PC-3 (cell line): ENCODE measurements at regions not wholly inside any gene's neighbourhood (a gene's known extent, or its start where the extent isn't known, plus 50 kb on each side); places are given as distances from the start of the nearest gene placed in this dataset.

Experiments
- ATAC-seq: fragments of 200-7000 bp; cut with Tn5 transposase; 2 replicates; pipeline ENCODE4 v1.9.1; 2020; ENCODE audit warnings: mild to moderate bottlenecking, moderate library complexity
- BruUV-seq: library from RNA; stranded (reverse); fragments of 400-500 nt; replicated peaks from 2 replicates; lab custom pipeline; 2021; lab: Mats Ljungman, UMichigan
- CTCF ChIA-PET: fragments of 300-600 bp; sonication (Branson Sonifier 250); formaldehyde crosslinking; loops from one replicate; lab custom pipeline; 2022; ENCODE audit warnings: antibody characterized with exemption; lab: Charles Lee
- POLR2A ChIA-PET: fragments of 300-600 bp; sonication (Branson Sonifier 250); formaldehyde crosslinking; loops from one replicate; lab custom pipeline; 2022; ENCODE audit warnings: antibody characterized with exemption; ENCODE audit not compliant: unreplicated experiment; lab: Charles Lee
- DNase-seq: peaks from one replicate; pipeline ENCODE4 v3.0.0-alpha.2; 2015
- H2AFZ ChIP-seq: fragments of 300-600 bp; sonication (generic); 2 replicates; pipeline ENCODE4 v1.6.0; 2016; ENCODE audit warnings: antibody characterized with exemption, low read length
- H3F3A ChIP-seq: fragments of 300-600 bp; sonication (generic); one replicate; pipeline ENCODE4 v1.6.0; 2017; ENCODE audit warnings: antibody characterized with exemption, low read length, control low read depth, mild to moderate bottlenecking; ENCODE audit not compliant: unreplicated experiment
- H3K27ac ChIP-seq: fragments of 300-600 bp; sonication (generic); 2 replicates; pipeline ENCODE4 v1.5.1; 2016; ENCODE audit warnings: mild to moderate bottlenecking, low read length
- H3K27me3 ChIP-seq: fragments of 300-600 bp; sonication (generic); 2 replicates; pipeline ENCODE4 v1.6.1; 2016; ENCODE audit warnings: low read length, mixed read lengths
- H3K36me3 ChIP-seq: fragments of 300-600 bp; sonication (generic); 2 replicates; pipeline ENCODE4 v1.6.1; 2016; ENCODE audit warnings: low read depth, mixed run types, low read length, mixed read lengths
- H3K4me1 ChIP-seq: fragments of 300-600 bp; sonication (generic); 2 replicates; pipeline ENCODE4 v1.5.1; 2016; ENCODE audit warnings: low read length; ENCODE audit not compliant: insufficient read depth
- H3K4me2 ChIP-seq: fragments of 300-600 bp; sonication (generic); 2 replicates; pipeline ENCODE4 v1.6.0; 2016; ENCODE audit warnings: low read length
- H3K4me3 ChIP-seq: fragments of 300-600 bp; sonication (generic); 2 replicates; pipeline ENCODE4 v1.5.1; 2016; ENCODE audit warnings: mild to moderate bottlenecking, low read length, mixed read lengths
- H3K79me2 ChIP-seq: fragments of 300-600 bp; sonication (generic); 2 replicates; pipeline ENCODE4 v1.6.1; 2017; ENCODE audit warnings: low read length, mixed read lengths
- H3K9ac ChIP-seq: fragments of 300-600 bp; sonication (generic); 2 replicates; pipeline ENCODE4 v1.6.0; 2016; ENCODE audit warnings: mild to moderate bottlenecking, low read length
- H3K9me2 ChIP-seq: fragments of 300-600 bp; sonication (generic); replicated peaks from 2 replicates; pipeline ENCODE4 v1.6.1; 2016; ENCODE audit warnings: mixed run types, low read length, mixed read lengths
- H3K9me3 ChIP-seq: fragments of 300-600 bp; sonication (generic); 2 replicates; pipeline ENCODE4 v1.6.1; 2016; ENCODE audit warnings: low read length, mixed read lengths
- H4K20me1 ChIP-seq: fragments of 300-600 bp; sonication (generic); 2 replicates; pipeline ENCODE4 v1.6.1; 2016; ENCODE audit warnings: low read length, mixed read lengths
- CTCF ChIP-seq: fragments of 300-600 bp; sonication (generic); conservative IDR thresholded peaks from 2 replicates; pipeline ENCODE4 v1.5.1; 2017; ENCODE audit warnings: antibody characterized with exemption, low read depth, mild to moderate bottlenecking, low read length
- EZH2 ChIP-seq: fragments of 300-600 bp; sonication (generic); IDR thresholded peaks from one replicate; pipeline ENCODE4 v1.6.1; 2017; ENCODE audit warnings: antibody characterized with exemption, mild to moderate bottlenecking, low read length; ENCODE audit not compliant: unreplicated experiment
- EZH2phosphoT487 ChIP-seq: fragments of 300-600 bp; sonication (generic); IDR thresholded peaks from 2 replicates; pipeline ENCODE4 v1.6.1; 2018; ENCODE audit warnings: mild to moderate bottlenecking, antibody characterized with exemption, low read length, borderline replicate concordance
- intact Hi-C: fragments of 100-400 bp; cut with micrococcal nuclease; formaldehyde crosslinking; loops from 2 replicates; pipeline ENCODE4 v1.9.0; 2023

- Histone ChIP-seq H3K79me2 (no peaks in the 10 kb centered on the region), H3K9me3 (0 out of 2 replicates have a peak, but pooled peaks cover 8% of the 10 kb centered on the region), H2AFZ (no peak overlapping the region), H4K20me1 (no peaks in the 10 kb centered on the region), H3F3A (no peaks in the 10 kb centered on the region), H3K27ac (no peak overlapping the region), H3K4me1 (no peaks in the 10 kb centered on the region), H3K9ac (no peak overlapping the region), H3K4me2 (no peak overlapping the region), H3K36me3 (no peaks in the 10 kb centered on the region), H3K9me2 (no peaks in the 10 kb centered on the region), H3K4me3 (no peak overlapping the region), H3K27me3 (no peaks in the 10 kb centered on the region)
- POLR2A ChIA-PET: no interaction called here
- no peak for TF ChIP-seq CTCF
- no peak for TF ChIP-seq EZH2
- TF ChIP-seq EZH2phosphoT487: no peak
- ATAC-seq: no peak
- DNase-seq: no peak
- BruUV-seq: no TSS peak
- intact Hi-C loops: no loop called here
- CTCF ChIA-PET: no interaction called here
Observed at GRCh38 chr14:86012461-86012860, 482.5 kb downstream of the FLRT2 start.

GRCh38 chr14:86003998-86004397 is 474.1 kb downstream of the FLRT2 start:
- H4K20me1 ChIP-seq: no peaks in the 10 kb centered on the region
- no TSS peak for BruUV-seq
- H3K27me3 ChIP-seq: no peaks in the 10 kb centered on the region
- POLR2A ChIA-PET: no interaction called here
- no peaks in the 10 kb centered on the region for H3F3A ChIP-seq
- CTCF ChIA-PET: no interaction called here
- no peak overlapping the region for H3K4me3 ChIP-seq
- H3K36me3 ChIP-seq: no peaks in the 10 kb centered on the region
- DNase-seq (peak; percentile 31), ATAC-seq (no peak)
- H3K9me2 ChIP-seq: no peaks in the 10 kb centered on the region
- H3K9ac ChIP-seq: no peak overlapping the region
- no peak overlapping the region for H3K4me2 ChIP-seq
- no peaks in the 10 kb centered on the region for H3K79me2 ChIP-seq
- TF ChIP-seq EZH2 (no peak), EZH2phosphoT487 (no peak)
- H2AFZ ChIP-seq: no peak overlapping the region
- H3K4me1 ChIP-seq: no peaks in the 10 kb centered on the region
- intact Hi-C loops: no loop called here
- peaks cover 8% of the 10 kb centered on the region; the same call in 1 of the 2 replicates for H3K9me3 ChIP-seq
- H3K27ac ChIP-seq: no peak overlapping the region

GRCh38 chr14:85996551-85996950 is 466.6 kb downstream of the FLRT2 start:
- H3K27me3 ChIP-seq: no peaks in the 10 kb centered on the region
- TF ChIP-seq EZH2phosphoT487: no peak
- no peak for TF ChIP-seq CTCF
- TF ChIP-seq EZH2: no peak
- H3K36me3 ChIP-seq: no peaks in the 10 kb centered on the region
- no peaks in the 10 kb centered on the region for H3F3A ChIP-seq
- H2AFZ ChIP-seq: no peak overlapping the region
- ChIA-PET CTCF (no interaction called here), POLR2A (no interaction called here)
- no peaks in the 10 kb centered on the region for H4K20me1 ChIP-seq
- BruUV-seq: no TSS peak
- no peaks in the 10 kb centered on the region for H3K79me2 ChIP-seq
- peaks cover 14% of the 10 kb centered on the region; the same call in 1 of the 2 replicates for H3K9me3 ChIP-seq
- intact Hi-C loops: no loop called here
- no peak overlapping the region for H3K4me2 ChIP-seq
- no peak overlapping the region for H3K4me3 ChIP-seq
- no peak overlapping the region for H3K27ac ChIP-seq
- H3K4me1 ChIP-seq: no peaks in the 10 kb centered on the region
- DNase-seq (no peak), ATAC-seq (no peak)
- H3K9me2 ChIP-seq: no peaks in the 10 kb centered on the region
- H3K9ac ChIP-seq: no peak overlapping the region
